KG1 (cell line): ENCODE measurements at regions not wholly inside any gene's neighbourhood (a gene's known extent, or its start where the extent isn't known, plus 50 kb on each side); places are given as distances from the start of the nearest gene placed in this dataset.

Experiments used
- DNase-seq: peaks from one replicate; lab custom pipeline; 2025; lab: John Stamatoyannopoulos, UW

DNA sequence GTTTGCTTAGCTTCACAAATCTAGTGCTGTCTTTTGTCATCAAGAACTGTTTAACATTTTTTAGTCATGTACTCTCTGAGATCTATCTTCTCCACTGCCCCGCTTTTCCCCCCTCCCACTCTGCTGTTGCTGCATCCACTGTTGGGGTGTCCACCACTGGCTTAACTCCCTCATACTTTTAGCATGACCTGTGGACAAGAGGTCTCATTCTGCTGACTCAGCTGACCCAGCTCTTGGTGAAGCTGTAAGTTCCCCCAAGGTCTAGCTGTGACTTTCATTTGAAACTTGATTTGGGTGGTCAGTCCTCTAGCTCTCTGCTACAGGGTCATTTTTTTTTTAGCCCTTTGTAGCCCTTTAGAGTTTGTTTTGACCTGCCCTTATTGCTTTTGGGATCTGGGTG is 427.2 kb downstream of the PLCL1 start:
- DNase-seq = no peak

DNA sequence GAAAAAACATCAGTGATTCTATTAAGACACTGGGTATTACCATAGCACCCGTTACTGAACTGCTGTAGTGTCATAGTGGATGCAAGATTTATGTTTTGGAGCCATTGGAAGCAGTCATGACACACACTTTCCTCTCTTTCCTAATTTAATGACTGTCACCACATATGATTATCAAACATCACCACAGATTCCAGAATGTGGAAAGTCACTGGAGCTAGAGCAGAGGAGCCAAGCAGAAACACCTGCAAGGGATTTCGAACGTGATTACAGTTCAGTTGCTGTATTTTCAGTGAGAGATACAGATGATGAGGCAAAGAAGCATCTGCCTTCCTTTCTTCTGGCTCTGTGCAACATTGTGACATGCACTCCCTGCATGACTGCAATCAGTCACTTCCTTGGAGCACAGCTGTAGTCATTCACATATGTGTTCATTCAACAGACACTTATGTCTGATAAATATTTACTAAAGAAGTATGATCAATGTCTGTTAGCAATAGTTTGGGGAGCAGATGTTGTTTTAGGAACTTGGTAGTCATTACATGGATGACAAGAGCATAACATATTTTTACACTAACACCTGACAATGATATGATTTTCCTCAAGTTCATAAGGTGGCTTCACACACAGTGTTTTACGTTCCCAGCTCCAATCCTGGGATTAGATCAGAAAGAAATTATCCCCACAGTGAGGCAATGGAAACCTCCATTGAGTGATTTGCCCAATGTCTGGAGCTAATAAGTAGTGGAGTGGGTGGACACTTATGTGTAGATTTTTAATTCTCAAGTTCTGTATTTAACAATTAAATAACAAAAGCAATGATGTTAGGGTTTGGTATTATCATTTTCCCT is 416.6 kb downstream of the PLCL1 start:
- no peak for DNase-seq

DNA sequence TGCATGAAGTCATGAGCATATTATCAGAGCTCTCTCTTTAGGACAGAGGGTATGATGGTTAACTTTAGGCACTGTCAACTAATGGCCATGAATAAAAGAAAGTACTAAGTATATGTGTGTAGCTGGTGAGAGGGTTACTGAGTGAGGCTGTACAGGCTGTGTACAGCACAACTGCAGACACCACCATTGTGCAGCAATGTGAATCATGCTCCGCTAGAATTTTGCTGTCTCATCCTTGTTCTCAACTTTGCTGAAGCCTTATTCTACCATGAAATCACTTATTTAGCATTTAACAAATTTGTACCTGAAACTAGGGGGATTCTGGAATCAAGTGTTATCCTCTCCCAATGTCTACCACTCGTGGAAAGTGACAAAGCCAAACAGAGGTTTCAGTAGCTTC is 414.9 kb downstream of the PLCL1 start:
- DNase-seq = no peak

DNA sequence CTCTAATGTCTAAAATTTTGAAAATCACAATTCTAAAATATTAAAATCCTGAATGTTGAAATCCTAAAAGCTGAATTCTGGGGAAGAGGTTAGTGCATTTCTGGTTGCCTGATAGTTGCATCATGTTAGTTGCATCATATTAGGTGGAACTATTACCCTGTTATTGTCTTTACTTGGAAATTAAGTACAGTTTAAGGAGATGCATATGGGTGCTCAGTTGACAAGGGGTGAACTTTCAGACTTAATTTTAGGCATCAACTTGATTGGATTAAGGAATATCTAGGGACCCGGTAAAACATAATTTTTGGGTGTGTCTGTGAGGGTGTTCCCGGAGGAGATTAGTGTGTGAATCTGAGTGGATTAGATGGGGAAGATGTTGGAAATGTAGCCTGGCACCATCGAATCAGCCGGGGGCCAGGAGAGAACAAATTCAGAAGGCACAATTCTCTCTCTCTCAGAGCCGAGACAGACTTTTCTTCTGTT is 409.8 kb downstream of the PLCL1 start:
- DNase-seq = no peak

DNA sequence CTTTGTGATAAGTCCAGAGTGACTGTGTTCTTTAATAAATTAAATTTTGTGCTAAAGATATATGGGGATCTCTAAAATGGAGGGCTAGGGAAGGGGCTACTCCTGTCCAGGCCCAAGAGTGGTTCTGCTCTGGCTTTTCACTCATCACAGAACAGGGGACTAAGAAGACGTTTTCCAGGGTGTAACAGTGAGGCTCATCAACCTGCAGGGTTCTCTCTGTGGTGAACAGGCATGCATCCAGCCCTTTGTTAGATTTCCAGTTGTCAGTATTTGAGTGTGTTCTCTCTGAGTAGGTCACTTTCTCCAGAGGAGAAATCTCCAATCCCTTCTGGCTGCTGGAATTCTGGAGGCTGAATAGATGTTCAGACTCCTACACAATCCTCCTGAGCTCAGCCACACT is 408.9 kb downstream of the PLCL1 start:
- no peak for DNase-seq

DNA sequence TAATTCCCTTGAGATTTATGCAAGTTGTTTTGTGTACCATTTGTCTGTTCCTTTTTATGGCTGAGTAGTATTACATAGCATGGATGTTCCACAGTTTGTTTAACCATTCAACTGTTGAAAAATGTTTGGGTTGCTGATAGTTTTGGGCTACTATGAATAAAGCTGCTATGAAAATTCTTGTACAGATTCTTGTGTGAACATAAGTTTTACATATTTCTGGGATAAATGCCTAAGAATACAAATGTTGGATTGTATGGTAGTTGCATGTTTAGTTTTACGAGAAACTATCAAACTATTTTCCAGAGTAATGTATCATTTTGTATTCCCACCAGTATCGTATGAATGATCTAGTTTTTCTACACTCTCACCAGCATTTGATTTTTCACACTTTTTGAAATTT is 407.3 kb downstream of the PLCL1 start:
- DNase-seq = no peak

DNA sequence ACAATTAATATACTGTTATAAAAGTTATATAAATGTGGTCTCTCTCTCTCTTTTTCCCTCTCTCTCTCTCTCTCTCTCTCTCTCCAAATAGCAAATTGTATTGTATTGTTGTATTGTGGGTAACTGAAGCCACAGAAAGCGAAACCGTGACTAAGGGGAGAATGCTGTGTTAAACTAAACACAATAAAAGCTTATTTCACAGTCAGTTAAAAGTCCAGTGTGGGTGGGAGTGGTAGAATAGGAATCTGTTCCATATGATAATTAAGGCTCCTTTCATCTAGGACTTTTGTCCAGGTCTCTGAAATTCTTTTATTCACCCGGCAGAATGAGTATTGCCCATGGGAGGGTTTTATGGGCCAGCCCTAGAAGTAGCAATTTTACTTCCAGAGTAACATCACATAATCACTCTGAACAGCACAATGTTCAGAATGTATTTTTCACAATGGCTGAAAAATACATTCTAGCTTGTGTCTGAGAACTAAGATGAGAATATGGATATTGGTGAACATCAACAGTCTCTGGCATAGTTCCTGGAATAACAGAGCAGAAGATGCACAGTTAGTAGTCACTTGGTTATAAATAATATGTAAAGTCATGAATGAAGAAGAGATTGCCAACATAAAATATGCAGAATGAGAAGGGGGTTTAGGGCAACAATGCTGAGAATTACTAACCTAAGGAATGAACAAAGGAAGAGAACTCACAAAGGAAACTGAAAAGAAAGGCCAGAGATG is 399.1 kb downstream of the PLCL1 start:
- no peak for DNase-seq
